ENCODE measurements at regions not wholly inside any gene's neighbourhood (a gene's known extent, or its start where the extent isn't known, plus 50 kb on each side); places are given as distances from the start of the nearest gene placed in this dataset.

DNA sequence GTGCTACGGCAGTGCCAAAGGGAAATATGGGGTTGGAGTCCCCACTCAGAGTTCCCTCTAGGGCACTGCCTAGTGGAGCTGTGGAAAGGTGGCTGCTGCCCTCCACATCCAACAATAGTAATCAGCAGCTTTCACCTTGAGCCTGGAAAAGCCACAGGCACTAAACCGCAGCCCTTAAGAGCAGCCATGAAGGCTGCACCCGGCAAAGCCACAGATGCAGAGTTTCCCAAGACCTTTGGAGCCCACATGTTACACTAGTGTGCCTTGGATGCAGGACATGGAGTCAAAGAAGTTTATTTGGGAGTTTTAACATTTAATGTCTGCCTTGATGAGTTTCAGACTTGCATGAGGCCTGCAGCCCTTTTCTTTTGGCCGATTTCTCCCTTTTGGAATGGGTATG is 91.4 kb upstream of the HSF2 start:
- no peak for DNase-seq

DNA sequence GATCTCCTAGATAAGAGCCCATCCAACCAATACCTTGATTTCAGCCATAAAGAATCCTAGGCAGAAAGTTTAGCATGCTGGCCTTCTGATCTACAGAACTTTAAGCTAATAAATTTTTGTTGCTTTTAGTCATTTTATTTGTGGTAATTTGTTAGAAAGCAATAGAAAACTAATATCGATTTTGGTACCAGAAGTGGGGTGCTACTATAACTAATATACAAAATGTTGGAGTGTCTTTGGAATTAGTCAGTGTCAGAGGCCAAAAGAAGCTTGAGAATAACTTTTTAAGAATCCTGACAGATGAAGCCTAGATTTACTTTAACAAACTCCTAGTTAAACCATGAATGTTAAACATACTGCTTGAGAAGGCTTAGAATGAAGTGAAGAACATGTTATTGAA is 83.6 kb upstream of the HSF2 start:
- no peak for DNase-seq

DNA sequence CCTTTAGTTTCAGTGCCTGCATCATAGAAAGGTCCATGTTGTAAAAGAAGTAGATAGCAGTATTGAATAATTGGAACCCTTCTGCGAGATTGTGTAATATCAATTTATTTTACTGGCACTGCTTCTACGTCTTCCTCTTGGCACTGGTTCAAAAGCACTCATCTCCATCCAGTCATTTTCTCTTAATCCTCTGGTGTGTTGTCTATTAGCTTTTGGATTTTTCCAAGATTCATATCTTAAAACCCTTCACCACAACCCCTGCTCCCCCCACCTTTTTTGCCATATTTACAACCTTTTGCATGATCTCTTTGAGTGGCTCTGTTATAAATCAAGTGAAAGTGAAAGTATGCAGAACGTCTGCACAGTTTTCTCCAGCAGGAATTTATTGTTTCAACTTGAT is 76.6 kb upstream of the HSF2 start:
- DNase-seq, result peak; percentile 20

DNA sequence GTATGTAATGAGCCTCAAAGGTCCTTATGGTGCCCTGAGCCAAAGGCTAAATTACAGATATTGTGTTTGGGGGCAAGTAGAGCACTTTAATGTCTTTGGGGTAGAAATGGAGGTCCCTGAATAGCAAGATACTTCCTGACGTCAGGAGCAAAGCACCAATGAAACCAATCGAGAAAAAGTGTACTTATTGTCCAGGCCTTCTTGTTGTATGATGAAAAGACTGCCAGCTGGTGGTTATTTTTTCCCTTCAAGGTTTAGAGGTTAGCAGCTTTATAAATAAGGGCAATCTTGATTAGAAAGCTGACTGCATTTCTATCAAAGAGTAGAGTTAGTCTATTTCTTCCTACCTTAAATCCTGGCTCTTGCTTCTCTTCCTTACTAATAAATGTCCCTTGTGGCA is 76.1 kb upstream of the HSF2 start:
- DNase-seq, result no peak

DNA sequence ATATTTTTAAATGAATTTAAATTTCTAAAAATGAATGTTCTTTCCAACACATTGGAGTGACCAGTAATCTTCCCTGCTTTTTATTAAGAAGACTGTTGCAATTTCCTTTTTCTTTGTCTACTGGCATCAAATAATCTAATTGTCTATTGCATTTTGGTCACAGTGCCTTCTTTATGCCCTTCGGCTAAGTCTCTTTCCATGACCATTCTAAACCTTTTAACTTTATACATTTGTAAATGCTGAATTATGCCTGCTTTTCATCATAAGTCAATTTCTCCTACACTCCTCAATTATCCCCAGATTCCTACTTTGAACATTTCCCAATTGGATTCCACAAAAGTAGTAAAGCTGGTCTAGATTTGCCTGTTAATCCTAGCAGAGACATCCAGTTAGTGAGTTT is 69.1 kb upstream of the HSF2 start:
- no peak for DNase-seq

DNA sequence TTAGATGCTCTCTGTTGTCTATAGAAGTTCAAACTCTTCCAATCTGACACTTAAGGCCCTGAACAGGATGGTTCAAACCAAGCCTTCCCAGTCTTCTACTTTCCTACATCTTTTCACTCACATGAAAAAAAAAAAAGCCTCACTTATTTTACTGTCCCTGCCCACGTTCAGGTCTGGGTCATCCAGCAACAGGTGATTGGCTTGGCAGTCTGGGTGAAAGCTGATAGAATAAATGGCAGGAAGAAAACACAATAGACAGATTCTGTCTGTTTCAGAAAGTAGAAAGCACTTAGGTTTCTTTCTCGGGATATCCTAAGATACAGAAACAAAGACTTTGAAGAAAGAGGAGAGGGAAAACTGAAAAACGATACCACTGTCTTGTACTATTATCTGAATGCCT is 61.8 kb upstream of the HSF2 start:
- DNase-seq, result no peak

DNA sequence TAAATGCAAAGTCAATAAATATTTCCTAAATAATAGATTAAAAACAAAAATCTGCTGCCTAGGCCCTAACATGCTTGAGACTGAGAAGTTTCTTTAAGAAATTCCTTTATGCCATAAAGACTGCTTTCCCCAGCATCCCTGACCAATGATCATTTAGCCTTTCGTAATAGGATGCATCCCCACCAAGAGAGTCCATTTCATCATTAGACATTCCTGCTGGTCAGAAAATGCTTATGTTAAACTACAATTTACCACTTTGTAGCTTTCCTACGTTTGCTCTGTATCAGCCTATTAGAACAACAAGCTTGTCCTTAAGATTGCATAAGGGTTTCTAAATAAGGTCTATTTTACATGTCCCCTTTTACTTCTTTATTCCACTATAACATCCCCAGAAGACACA is 59.8 kb upstream of the HSF2 start:
- DNase-seq, result no peak

DNA sequence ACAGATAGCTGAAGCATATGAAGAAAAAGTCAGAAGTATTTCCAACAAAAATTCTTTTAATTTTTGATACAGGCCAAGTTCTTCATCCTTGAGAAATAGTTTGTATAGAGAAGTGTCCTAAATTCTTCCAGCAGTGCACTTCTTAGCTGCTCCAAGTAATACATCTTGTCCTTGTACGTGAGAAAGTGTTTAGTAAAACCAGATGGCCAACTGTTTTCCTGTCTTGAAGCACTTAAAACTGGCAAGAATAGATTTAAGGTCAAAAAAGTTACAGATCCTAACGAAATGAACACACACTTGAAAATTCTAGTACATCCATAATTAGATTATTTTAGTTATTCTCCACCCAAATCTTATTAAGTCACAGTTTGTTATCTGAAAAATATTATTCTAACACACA is 52.2 kb upstream of the HSF2 start:
- DNase-seq, result no peak

DNA sequence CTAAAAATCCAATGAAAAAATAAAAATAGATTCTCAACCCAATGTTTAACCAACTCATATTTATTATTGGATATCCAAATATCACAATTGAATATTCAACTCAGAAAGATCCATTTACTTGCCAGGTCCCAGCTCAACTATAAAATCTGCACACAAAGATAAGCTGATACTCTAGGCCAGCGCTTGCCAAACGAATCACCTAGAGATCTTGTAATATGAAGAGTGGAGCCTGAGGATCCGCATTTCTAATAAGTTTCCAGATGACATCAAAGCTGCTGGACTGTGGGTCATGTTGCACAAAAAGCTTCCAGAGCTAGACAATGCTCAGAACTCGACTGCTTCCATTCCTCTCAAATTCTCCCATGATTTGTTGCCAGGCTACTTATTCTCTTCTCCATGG is 51.7 kb upstream of the HSF2 start:
- DNase-seq, result no peak
